H9 (cell line): ENCODE measurements at regions not wholly inside any gene's neighbourhood (a gene's known extent, or its start where the extent isn't known, plus 50 kb on each side); places are given as distances from the start of the nearest gene placed in this dataset.

Experiments used
- DNase-seq: peaks from one replicate; pipeline ENCODE4 v3.0.0-alpha.2; 2017
- H2AFZ ChIP-seq: one replicate; pipeline ENCODE4 v1.6.1; 2013; ENCODE audit warnings: mild to moderate bottlenecking, low read length, control low read depth, moderate library complexity
- H2AK5ac ChIP-seq: 2 replicates; pipeline ENCODE4 v1.6.1; 2013; ENCODE audit warnings: low read length, control low read depth, mixed read lengths; ENCODE audit not compliant: insufficient read length
- H2BK120ac ChIP-seq: one replicate; pipeline ENCODE4 v1.6.1; 2013; ENCODE audit warnings: low read depth, mild to moderate bottlenecking, low read length, control low read depth, inconsistent platforms; ENCODE audit not compliant: poor library complexity, severe bottlenecking
- H2BK12ac ChIP-seq: 2 replicates; pipeline ENCODE4 v1.6.1; 2013; ENCODE audit warnings: low read length, control low read depth, mixed read lengths, low read depth; ENCODE audit not compliant: insufficient read length
- H2BK15ac ChIP-seq: 2 replicates; pipeline ENCODE4 v1.6.1; 2013; ENCODE audit warnings: low read depth, low read length, control low read depth
- H2BK20ac ChIP-seq: one replicate; pipeline ENCODE4 v1.6.1; 2013; ENCODE audit warnings: low read depth, mild to moderate bottlenecking, low read length, control low read depth, inconsistent platforms; ENCODE audit not compliant: poor library complexity, severe bottlenecking
- H2BK5ac ChIP-seq: 2 replicates; pipeline ENCODE4 v1.6.1; 2013; ENCODE audit warnings: low read length, control low read depth, mixed read lengths; ENCODE audit not compliant: insufficient read length
- H3K14ac ChIP-seq: 2 replicates; pipeline ENCODE4 v1.6.1; 2013; ENCODE audit warnings: low read length, control low read depth; ENCODE audit not compliant: insufficient read depth
- H3K18ac ChIP-seq: 2 replicates; pipeline ENCODE4 v1.6.1; 2013; ENCODE audit warnings: low read depth, mild to moderate bottlenecking, mixed read lengths, low read length, control low read depth; ENCODE audit not compliant: insufficient read length
- H3K23ac ChIP-seq: 2 replicates; pipeline ENCODE4 v1.6.1; 2013; ENCODE audit warnings: low read length, control low read depth, mixed read lengths, low read depth; ENCODE audit not compliant: insufficient read length
- H3K23me2 ChIP-seq: 2 replicates; pipeline ENCODE4 v1.6.1; 2013; ENCODE audit warnings: low read depth, mild to moderate bottlenecking, mixed read lengths, low read length, control low read depth; ENCODE audit not compliant: insufficient read length, poor library complexity, severe bottlenecking
- H3K27ac ChIP-seq: 2 replicates; pipeline ENCODE4 v1.5.1; 2013; ENCODE audit warnings: low read length, control low read depth, mixed read lengths, low read depth; ENCODE audit not compliant: insufficient read length
- H3K27me3 ChIP-seq: 2 replicates; pipeline ENCODE4 v1.6.1; 2013; ENCODE audit warnings: low read length, control low read depth, inconsistent platforms; ENCODE audit not compliant: insufficient read depth
- H3K4ac ChIP-seq: 2 replicates; pipeline ENCODE4 v1.6.1; 2013; ENCODE audit warnings: low read depth, mild to moderate bottlenecking, control low read depth, inconsistent platforms, low read length, moderate library complexity
- H3K4me1 ChIP-seq: 2 replicates; pipeline ENCODE4 v1.6.1; 2013; ENCODE audit warnings: low read length, control low read depth, inconsistent platforms; ENCODE audit not compliant: insufficient read depth
- H3K4me2 ChIP-seq: 2 replicates; pipeline ENCODE4 v1.6.1; 2013; ENCODE audit warnings: low read length, control low read depth, mixed read lengths; ENCODE audit not compliant: insufficient read length, insufficient read depth
- H3K56ac ChIP-seq: 2 replicates; pipeline ENCODE4 v1.6.1; 2013; ENCODE audit warnings: low read depth, mild to moderate bottlenecking, mixed read lengths, low read length, control low read depth; ENCODE audit not compliant: insufficient read length
- H3K79me1 ChIP-seq: 2 replicates; pipeline ENCODE4 v1.6.1; 2013; ENCODE audit warnings: low read depth, mild to moderate bottlenecking, moderate library complexity, low read length, control low read depth, inconsistent platforms; ENCODE audit not compliant: insufficient read depth, poor library complexity, severe bottlenecking
- H3K79me2 ChIP-seq: 2 replicates; pipeline ENCODE4 v1.6.1; 2013; ENCODE audit warnings: low read length, control low read depth, inconsistent platforms; ENCODE audit not compliant: insufficient read depth
- H3K9ac ChIP-seq: 2 replicates; pipeline ENCODE4 v1.6.1; 2013; ENCODE audit warnings: low read length, control low read depth, mixed read lengths; ENCODE audit not compliant: insufficient read length; ENCODE audit errors: extremely low read depth
- H3K9me3 ChIP-seq: one replicate; pipeline ENCODE4 v1.6.1; 2013; ENCODE audit warnings: low read depth, low read length, inconsistent platforms; ENCODE audit not compliant: control insufficient read depth
- H3T11ph ChIP-seq: one replicate; pipeline ENCODE4 v1.6.1; 2013; ENCODE audit warnings: mild to moderate bottlenecking, low read length, control low read depth, inconsistent platforms
- H4K20me1 ChIP-seq: one replicate; pipeline ENCODE4 v1.6.1; 2013; ENCODE audit not compliant: control insufficient read depth, insufficient read length, insufficient read depth
- H4K5ac ChIP-seq: 2 replicates; pipeline ENCODE4 v1.6.1; 2013; ENCODE audit warnings: low read depth, mild to moderate bottlenecking, mixed read lengths, low read length, control low read depth; ENCODE audit not compliant: insufficient read length
- H4K8ac ChIP-seq: replicated peaks from 2 replicates; pipeline ENCODE4 v1.6.1; 2013; ENCODE audit warnings: low read length, control low read depth, mixed read lengths, low read depth; ENCODE audit not compliant: insufficient read length
- H4K91ac ChIP-seq: 2 replicates; pipeline ENCODE4 v1.6.1; 2013; ENCODE audit warnings: low read depth, mild to moderate bottlenecking, moderate library complexity, mixed read lengths, low read length, control low read depth; ENCODE audit not compliant: insufficient read length
- H3K27ac Mint-ChIP-seq, 3 experiments: 2 replicates in 2 of 3; 3 replicates in 1 of 3; pipeline ENCODE4 v1.8.0; 2020 to 2021; ENCODE audit warnings: mixed read lengths in 3 of 3, mild to moderate bottlenecking in 1 of 3, moderate library complexity in 1 of 3
- H3K27me3 Mint-ChIP-seq: 2 replicates; pipeline ENCODE4 v1.8.0; 2021; ENCODE audit warnings: low read depth, mild to moderate bottlenecking, moderate library complexity, mixed read lengths
- H3K36me3 Mint-ChIP-seq, 3 experiments: 2 replicates in 2 of 3; 3 replicates in 1 of 3; pipeline ENCODE4 v1.8.0; 2020 to 2021; ENCODE audit warnings: low read depth in 3 of 3, mixed read lengths in 3 of 3; ENCODE audit not compliant: insufficient read depth in 1 of 3
- H3K4me1 Mint-ChIP-seq, 2 experiments: 2 replicates each; pipeline ENCODE4 v1.8.0; 2020; ENCODE audit warnings: mixed read lengths in 2 of 2
- H3K4me3 Mint-ChIP-seq, 2 experiments: 2 replicates in 1 of 2; 3 replicates in 1 of 2; pipeline ENCODE4 v1.8.0; 2020 to 2021; ENCODE audit warnings: mild to moderate bottlenecking in 2 of 2, mixed read lengths in 2 of 2, moderate library complexity in 1 of 2
- H3K9me3 Mint-ChIP-seq, 2 experiments: 2 replicates in 1 of 2; 3 replicates in 1 of 2; pipeline ENCODE4 v1.8.0; 2020; ENCODE audit warnings: mild to moderate bottlenecking in 2 of 2, mixed read lengths in 2 of 2, moderate library complexity in 1 of 2
- CTCF ChIP-seq: fragments of 200-600 bp; sonication (generic); conservative IDR thresholded peaks from 3 replicates; pipeline ENCODE4 v1.8.0; 2021; ENCODE audit warnings: antibody characterized with exemption, mild to moderate bottlenecking
- WGBS: extraction: QIAGEN DNeasy Blood & Tissue Kit; methylation state at CpG from one replicate; pipeline ENCODE4 v1.1.7; 2013; ENCODE audit warnings: missing lambda C conversion rate, low lambda C conversion rate, mixed read lengths; ENCODE audit not compliant: insufficient read length; ENCODE audit errors: extremely low coverage; 5-methylcytosine and 5-hydroxymethylcytosine counted together

DNA sequence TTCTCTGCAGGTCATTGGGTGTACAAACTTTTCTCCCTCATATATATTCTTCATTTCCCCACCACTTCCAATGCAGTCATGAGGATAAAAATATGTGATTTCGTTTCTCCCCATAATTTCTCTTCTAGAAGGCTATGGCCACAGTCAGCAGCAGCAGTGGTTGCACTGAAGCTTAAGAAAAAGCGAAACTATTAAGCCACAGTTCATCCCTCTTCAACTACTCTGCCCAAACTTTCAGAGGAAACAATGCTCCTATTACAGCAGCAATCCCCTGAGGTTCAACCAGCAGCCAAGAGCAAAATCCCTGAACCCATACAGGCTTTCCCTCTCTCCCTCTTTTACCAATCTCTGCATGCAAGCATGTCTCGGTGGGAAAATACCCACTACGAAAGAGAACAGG lies 298.6 kb downstream of the DHX15 start:
- H3K27ac ChIP-seq: no peak overlapping the region
- no peak overlapping the region for H4K8ac ChIP-seq
- no peak overlapping the region for H4K91ac ChIP-seq
- no peak overlapping the region for H3K14ac ChIP-seq
- no peak for DNase-seq
- WGBS: no CpG with 5 or more reads among the region's 4 CpGs
- H3K4me1 ChIP-seq: no peaks in the 10 kb centered on the region; the same call in 1 of the 2 replicates
- no peak overlapping the region for H3K9ac ChIP-seq
- H3K79me1 ChIP-seq: no peaks in the 10 kb centered on the region
- H3K79me2 ChIP-seq: no peaks in the 10 kb centered on the region
- no peak overlapping the region for H2BK5ac ChIP-seq
- H3K9me3 ChIP-seq: no peaks in the 10 kb centered on the region
- no peak overlapping the region for H3T11ph ChIP-seq
- Mint-ChIP-seq H3K4me1 (peaks cover 0 to 5% of the 10 kb centered on the region in 2 experiments; a peak in 1 of 4 replicates), H3K27ac (no peak overlapping the region), H3K36me3 (no peaks in the 10 kb centered on the region), H3K4me3 (no peak overlapping the region), H3K27me3 (peaks cover 7% of the 10 kb centered on the region), H3K9me3 (no peaks in the 10 kb centered on the region; a peak in 1 of 5 replicates)
- H3K4ac ChIP-seq: no peak overlapping the region
- H2BK120ac ChIP-seq: no peak overlapping the region
- H2BK15ac ChIP-seq: no peak overlapping the region
- H3K23ac ChIP-seq: no peak overlapping the region
- H3K4me2 ChIP-seq: no peak overlapping the region
- H3K27me3 ChIP-seq: no peaks in the 10 kb centered on the region
- H3K23me2 ChIP-seq: no peaks in the 10 kb centered on the region
- no peak for TF ChIP-seq CTCF
- H2BK20ac ChIP-seq: no peak overlapping the region
- no peak overlapping the region for H3K56ac ChIP-seq
- H3K18ac ChIP-seq: no peak overlapping the region
- no peak overlapping the region for H2AFZ ChIP-seq
- no peak overlapping the region for H2AK5ac ChIP-seq
- no peak overlapping the region for H2BK12ac ChIP-seq
- no peak overlapping the region for H4K5ac ChIP-seq
- no peaks in the 10 kb centered on the region for H4K20me1 ChIP-seq
